GM12891 (cell line): ENCODE measurements at regions not wholly inside any gene's neighbourhood (a gene's known extent, or its start where the extent isn't known, plus 50 kb on each side); places are given as distances from the start of the nearest gene placed in this dataset.
"Not testable (repeated sequence)": the region's sequence is repeated elsewhere in the genome, so short reads cannot be mapped to it uniquely, and the experiment has no call there.

Source experiments
- POLR2A ChIP-seq: IDR thresholded peaks from 2 replicates; pipeline ENCODE4 v1.6.1; 2011; ENCODE audit warnings: low read depth, low read length, control low read depth
- POLR2AphosphoS5 ChIP-seq: IDR thresholded peaks from 2 replicates; pipeline ENCODE4 v1.6.1; 2011; ENCODE audit warnings: low read depth, low read length, control low read depth
- POU2F2 ChIP-seq: IDR thresholded peaks from 2 replicates; pipeline ENCODE4 v1.6.1; 2011; ENCODE audit warnings: low read depth, mild to moderate bottlenecking, control low read depth, low read length, moderate library complexity

DNA sequence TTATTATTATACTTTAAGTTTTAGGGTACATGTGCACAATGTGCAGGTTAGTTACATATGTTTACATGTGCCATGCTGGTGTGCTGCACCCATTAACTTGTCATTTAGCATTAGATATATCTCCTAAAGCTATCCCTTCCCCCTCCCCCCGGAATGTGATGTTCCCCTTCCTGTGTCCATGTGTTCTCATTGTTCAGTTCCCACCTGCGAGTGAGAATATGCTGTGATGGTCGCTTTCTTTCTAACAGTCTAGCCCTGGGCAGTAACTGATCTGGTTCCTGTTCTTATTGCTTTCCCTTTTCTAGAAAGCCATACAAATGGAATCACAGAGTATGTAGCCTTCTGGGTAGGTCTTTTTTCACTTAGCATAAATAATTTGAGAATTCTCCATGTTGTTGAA, 311.1 kb upstream of the CNTNAP2 start:
- TF ChIP-seq POU2F2, POLR2A, POLR2AphosphoS5: not testable (repeated sequence)
